Panc1 (cell line): ENCODE measurements at regions not wholly inside any gene's neighbourhood (a gene's known extent, or its start where the extent isn't known, plus 50 kb on each side); places are given as distances from the start of the nearest gene placed in this dataset.

ENCODE experiments used
- ATAC-seq: fragments of 200-7000 bp; cut with Tn5 transposase; 2 replicates; pipeline ENCODE4 v1.9.1; 2020; ENCODE audit warnings: mild to moderate bottlenecking, moderate library complexity
- BruUV-seq: library from RNA; stranded (reverse); fragments of 400-500 nt; replicated peaks from 2 replicates; lab custom pipeline; 2021; lab: Mats Ljungman, UMichigan
- CTCF ChIA-PET: fragments of 300-600 bp; sonication (Branson Sonifier 250); formaldehyde crosslinking; loops from one replicate; lab custom pipeline; 2022; ENCODE audit warnings: antibody characterized with exemption; lab: Charles Lee
- POLR2A ChIA-PET: fragments of 300-600 bp; sonication (Branson Sonifier 250); formaldehyde crosslinking; loops from one replicate; lab custom pipeline; 2022; ENCODE audit warnings: antibody characterized with exemption; lab: Charles Lee
- DNase-seq: peaks from one replicate; pipeline ENCODE4 v3.0.0-alpha.2; 2010; ENCODE audit warnings: low read depth, low spot score
- H3K27ac ChIP-seq: 2 replicates; pipeline ENCODE4 v1.5.1; 2011; ENCODE audit warnings: mild to moderate bottlenecking, low read length, inconsistent platforms
- H3K27me3 ChIP-seq: fragments of 200-500 bp; sonication (Bioruptor generic); 2 replicates; pipeline ENCODE4 v1.6.0; 2014; ENCODE audit warnings: low read length, inconsistent platforms; ENCODE audit not compliant: control insufficient read depth, insufficient read depth
- H3K36me3 ChIP-seq: fragments of 200-500 bp; sonication (Bioruptor generic); 2 replicates; pipeline ENCODE4 v1.5.1; 2014; ENCODE audit warnings: inconsistent platforms, mild to moderate bottlenecking, low read length, moderate library complexity; ENCODE audit not compliant: control insufficient read depth, insufficient read depth
- H3K4me1 ChIP-seq: 2 replicates; pipeline ENCODE4 v1.5.1; 2011; ENCODE audit warnings: inconsistent platforms, mild to moderate bottlenecking, low read length, moderate library complexity; ENCODE audit not compliant: control insufficient read depth, insufficient read depth
- H3K4me3 ChIP-seq, 2 experiments: 2 replicates each; pipeline ENCODE4 v1.5.1; 2011 to 2012; ENCODE audit warnings: low read depth in 2 of 2, low read length in 2 of 2, mild to moderate bottlenecking in 2 of 2, inconsistent platforms in 1 of 2, moderate library complexity in 1 of 2
- H3K9me3 ChIP-seq: fragments of 200-500 bp; sonication (Bioruptor generic); 2 replicates; pipeline ENCODE4 v1.5.1; 2014; ENCODE audit warnings: low read depth, mild to moderate bottlenecking, inconsistent platforms, low read length, moderate library complexity; ENCODE audit not compliant: control insufficient read depth, insufficient read depth
- POLR2AphosphoS5 ChIP-seq: IDR thresholded peaks from 2 replicates; pipeline ENCODE4 v1.6.1; 2012; ENCODE audit warnings: mild to moderate bottlenecking, low read depth, low read length, moderate library complexity
- SIN3A ChIP-seq: IDR thresholded peaks from 2 replicates; pipeline ENCODE4 v1.6.1; 2012; ENCODE audit warnings: low read depth, mild to moderate bottlenecking, low read length, moderate library complexity, borderline replicate concordance; ENCODE audit not compliant: insufficient read depth
- TCF7L2 ChIP-seq: IDR thresholded peaks from 2 replicates; pipeline ENCODE4 v1.6.1; 2011; ENCODE audit warnings: mild to moderate bottlenecking, low read depth, low read length, inconsistent platforms
- in situ Hi-C: cut with HindIII; loops from 2 replicates; pipeline ENCODE4 v1.10.0; 2016; ENCODE audit warnings: low sequenced_read_pairs, low pct_unique_long_range_greater_than_20kb
- intact Hi-C: fragments of 100-400 bp; cut with micrococcal nuclease; formaldehyde crosslinking; loops from one replicate; pipeline ENCODE4 v1.10.0; 2022; ENCODE audit not compliant: unreplicated experiment
- TF ChIP-seq, protein P1 (sequence below): fragments of 450-650 bp; IDR thresholded peaks from 2 replicates; pipeline ENCODE4 v1.5.1; 2017; ENCODE audit warnings: mild to moderate bottlenecking
- TF ChIP-seq, protein P2 (sequence below), 2 experiments: IDR thresholded peaks; 2 replicates each; pipeline ENCODE4 v1.6.1; 2011 to 2012; ENCODE audit warnings: low read depth in 2 of 2, control low read depth in 1 of 2, low read length in 1 of 2, mild to moderate bottlenecking in 1 of 2, moderate library complexity in 1 of 2; ENCODE audit not compliant: insufficient read depth in 1 of 2

DNA sequence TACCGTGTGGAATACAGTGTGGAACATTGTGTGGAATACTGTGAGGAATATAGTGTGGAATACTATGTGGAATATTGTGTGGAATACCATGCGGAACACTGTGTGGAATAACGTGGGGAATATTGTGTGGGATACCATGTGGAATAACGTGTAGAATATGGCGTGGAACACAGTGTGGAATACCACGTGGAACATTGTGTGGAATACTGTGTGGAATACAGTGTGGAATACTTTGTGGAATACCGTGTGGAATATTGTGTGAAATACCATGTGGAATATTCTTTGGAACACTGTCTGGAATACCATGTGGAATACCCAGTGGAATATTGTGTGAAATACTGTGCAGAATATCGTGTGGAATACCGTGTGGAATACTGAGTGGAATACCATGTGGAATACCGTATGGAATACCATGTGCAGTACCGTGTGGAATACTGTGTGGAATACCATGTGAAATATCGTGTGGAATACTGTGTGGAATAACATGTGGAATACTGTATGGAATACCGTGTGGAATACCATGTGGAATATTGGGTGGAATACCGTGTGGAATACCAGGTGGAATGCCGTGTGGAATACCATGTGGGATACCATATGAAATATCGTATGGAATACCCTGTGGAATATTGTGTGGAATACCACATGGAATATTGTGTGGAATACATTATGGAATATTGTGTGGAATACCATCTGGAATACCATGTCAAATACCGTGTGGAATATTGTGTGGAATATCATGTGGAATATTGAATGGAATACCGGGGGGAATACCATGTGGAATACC lies 133.1 kb upstream of the CHST15 start:
- peaks cover 13% of the 10 kb centered on the region; the same call in 1 of the 2 replicates for H3K9me3 ChIP-seq
- DNase-seq: no peak
- no peaks in the 10 kb centered on the region; the same call in 1 of the 2 replicates for H3K4me1 ChIP-seq
- no peaks in the 10 kb centered on the region for H3K36me3 ChIP-seq
- in situ Hi-C loops: no loop called here
- POLR2A ChIA-PET: no interaction called here
- H3K4me3 ChIP-seq: no peak overlapping the region
- CTCF ChIA-PET: no interaction called here
- TF ChIP-seq POLR2AphosphoS5: no peak
- TF ChIP-seq, protein P1, sequence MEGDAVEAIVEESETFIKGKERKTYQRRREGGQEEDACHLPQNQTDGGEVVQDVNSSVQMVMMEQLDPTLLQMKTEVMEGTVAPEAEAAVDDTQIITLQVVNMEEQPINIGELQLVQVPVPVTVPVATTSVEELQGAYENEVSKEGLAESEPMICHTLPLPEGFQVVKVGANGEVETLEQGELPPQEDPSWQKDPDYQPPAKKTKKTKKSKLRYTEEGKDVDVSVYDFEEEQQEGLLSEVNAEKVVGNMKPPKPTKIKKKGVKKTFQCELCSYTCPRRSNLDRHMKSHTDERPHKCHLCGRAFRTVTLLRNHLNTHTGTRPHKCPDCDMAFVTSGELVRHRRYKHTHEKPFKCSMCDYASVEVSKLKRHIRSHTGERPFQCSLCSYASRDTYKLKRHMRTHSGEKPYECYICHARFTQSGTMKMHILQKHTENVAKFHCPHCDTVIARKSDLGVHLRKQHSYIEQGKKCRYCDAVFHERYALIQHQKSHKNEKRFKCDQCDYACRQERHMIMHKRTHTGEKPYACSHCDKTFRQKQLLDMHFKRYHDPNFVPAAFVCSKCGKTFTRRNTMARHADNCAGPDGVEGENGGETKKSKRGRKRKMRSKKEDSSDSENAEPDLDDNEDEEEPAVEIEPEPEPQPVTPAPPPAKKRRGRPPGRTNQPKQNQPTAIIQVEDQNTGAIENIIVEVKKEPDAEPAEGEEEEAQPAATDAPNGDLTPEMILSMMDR: no peak
- TF ChIP-seq, protein P2, sequence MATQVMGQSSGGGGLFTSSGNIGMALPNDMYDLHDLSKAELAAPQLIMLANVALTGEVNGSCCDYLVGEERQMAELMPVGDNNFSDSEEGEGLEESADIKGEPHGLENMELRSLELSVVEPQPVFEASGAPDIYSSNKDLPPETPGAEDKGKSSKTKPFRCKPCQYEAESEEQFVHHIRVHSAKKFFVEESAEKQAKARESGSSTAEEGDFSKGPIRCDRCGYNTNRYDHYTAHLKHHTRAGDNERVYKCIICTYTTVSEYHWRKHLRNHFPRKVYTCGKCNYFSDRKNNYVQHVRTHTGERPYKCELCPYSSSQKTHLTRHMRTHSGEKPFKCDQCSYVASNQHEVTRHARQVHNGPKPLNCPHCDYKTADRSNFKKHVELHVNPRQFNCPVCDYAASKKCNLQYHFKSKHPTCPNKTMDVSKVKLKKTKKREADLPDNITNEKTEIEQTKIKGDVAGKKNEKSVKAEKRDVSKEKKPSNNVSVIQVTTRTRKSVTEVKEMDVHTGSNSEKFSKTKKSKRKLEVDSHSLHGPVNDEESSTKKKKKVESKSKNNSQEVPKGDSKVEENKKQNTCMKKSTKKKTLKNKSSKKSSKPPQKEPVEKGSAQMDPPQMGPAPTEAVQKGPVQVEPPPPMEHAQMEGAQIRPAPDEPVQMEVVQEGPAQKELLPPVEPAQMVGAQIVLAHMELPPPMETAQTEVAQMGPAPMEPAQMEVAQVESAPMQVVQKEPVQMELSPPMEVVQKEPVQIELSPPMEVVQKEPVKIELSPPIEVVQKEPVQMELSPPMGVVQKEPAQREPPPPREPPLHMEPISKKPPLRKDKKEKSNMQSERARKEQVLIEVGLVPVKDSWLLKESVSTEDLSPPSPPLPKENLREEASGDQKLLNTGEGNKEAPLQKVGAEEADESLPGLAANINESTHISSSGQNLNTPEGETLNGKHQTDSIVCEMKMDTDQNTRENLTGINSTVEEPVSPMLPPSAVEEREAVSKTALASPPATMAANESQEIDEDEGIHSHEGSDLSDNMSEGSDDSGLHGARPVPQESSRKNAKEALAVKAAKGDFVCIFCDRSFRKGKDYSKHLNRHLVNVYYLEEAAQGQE (IDR thresholded peaks at IDR 0.05; ENCODE audit: insufficient read depth in 1 of 2, low read depth in 2 of 2, low read length in 1 of 2): no peak
- no peak for TF ChIP-seq TCF7L2
- TF ChIP-seq SIN3A: no peak
- ATAC-seq: no peak
- H3K27ac ChIP-seq: no peak overlapping the region
- no peaks in the 10 kb centered on the region for H3K27me3 ChIP-seq
- intact Hi-C loops: no loop called here
- no TSS peak for BruUV-seq

DNA sequence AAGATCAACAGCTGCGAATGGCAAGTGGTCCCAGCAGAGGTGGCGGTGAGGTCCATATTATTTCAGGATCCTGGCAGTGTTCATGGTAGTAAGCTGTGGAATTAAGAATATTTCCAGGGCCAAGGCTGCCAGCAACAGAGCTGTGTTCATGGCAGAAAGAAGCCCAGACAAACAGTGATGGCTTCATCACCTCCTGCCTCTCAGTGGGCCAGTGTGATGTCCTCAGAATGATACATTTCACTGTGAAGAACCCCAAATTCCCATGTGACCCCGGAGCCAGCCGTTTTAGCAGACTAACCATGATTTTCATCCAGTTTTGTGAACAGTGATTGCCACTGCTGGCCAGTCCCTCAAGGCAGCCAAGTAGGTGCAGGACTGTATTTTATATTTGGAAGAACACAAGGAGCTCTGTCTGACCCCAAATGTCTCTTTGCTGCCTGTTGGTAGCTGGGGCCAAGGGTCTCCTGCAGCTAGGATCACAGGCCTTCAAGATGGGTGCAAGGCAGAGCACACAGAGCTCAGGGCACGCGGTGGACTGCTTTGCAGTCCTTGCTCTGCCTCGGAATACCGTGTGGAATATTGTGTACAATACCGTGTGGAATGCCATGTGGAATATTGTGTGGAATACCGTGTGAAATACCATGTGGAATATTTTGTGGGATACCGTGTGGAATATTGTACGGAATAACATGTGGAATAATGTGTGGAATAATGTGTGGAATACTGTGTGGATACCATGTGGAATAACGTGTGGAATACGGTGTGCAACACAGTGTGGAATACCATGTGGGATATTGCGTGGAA lies 132.3 kb upstream of the CHST15 start:
- DNase-seq: no peak
- no peak for ATAC-seq
- Histone ChIP-seq H3K4me1 (peaks cover 3% of the 10 kb centered on the region; the same call in 1 of the 2 replicates), H3K36me3 (no peaks in the 10 kb centered on the region), H3K27ac (no peak overlapping the region), H3K9me3 (peaks cover 13% of the 10 kb centered on the region; the same call in 1 of the 2 replicates), H3K4me3 (no peak overlapping the region), H3K27me3 (no peaks in the 10 kb centered on the region)
- TF ChIP-seq POLR2AphosphoS5: no peak
- TF ChIP-seq, protein P2 (IDR thresholded peaks at IDR 0.05; ENCODE audit: insufficient read depth in 1 of 2, low read depth in 2 of 2, low read length in 1 of 2): no peak
- TF ChIP-seq SIN3A: no peak
- no peak for TF ChIP-seq TCF7L2
- TF ChIP-seq, protein P1: no peak
- CTCF ChIA-PET: no interaction called here
- intact Hi-C loops (no loop called here), in situ Hi-C loops (no loop called here)
- POLR2A ChIA-PET: no interaction called here
- no TSS peak for BruUV-seq
